SU-DHL-6 (cell line): ENCODE measurements at regions not wholly inside any gene's neighbourhood (a gene's known extent, or its start where the extent isn't known, plus 50 kb on each side); places are given as distances from the start of the nearest gene placed in this dataset.

Source experiments
- EZH2phosphoT487 ChIP-seq: fragments of 200-600 bp; sonication (generic), shearing (Covaris generic); conservative IDR thresholded peaks from 2 replicates; pipeline ENCODE4 v1.6.1; 2018; ENCODE audit warnings: mild to moderate bottlenecking, antibody characterized with exemption, low read length, moderate library complexity, mixed read lengths
- TF ChIP-seq, protein P1 (sequence below): fragments of 200-600 bp; sonication (generic); IDR thresholded peaks from one replicate; pipeline ENCODE4 v1.5.1; 2017; ENCODE audit warnings: antibody characterized with exemption, mild to moderate bottlenecking, low read length, moderate library complexity; ENCODE audit not compliant: insufficient read depth, poor library complexity, severe bottlenecking

DNA sequence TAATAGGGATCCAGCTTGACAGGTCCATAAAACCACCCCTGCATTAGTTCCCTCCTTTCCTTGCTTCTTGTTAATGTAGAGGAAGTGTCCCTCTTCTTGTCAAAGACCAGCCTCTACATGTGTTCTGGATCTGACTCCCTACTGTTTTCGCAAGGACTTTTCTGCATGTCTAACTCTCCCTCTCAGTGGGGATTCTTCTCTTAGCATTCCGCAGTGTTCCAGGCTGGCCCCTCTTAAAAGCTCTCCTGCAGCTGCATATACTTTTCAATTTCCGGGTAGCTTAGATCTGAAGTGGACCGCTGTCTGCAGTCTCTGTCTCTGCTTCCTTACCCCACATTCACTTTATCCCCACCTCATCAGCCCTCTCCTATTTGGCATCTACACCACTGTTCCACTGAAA is 96.1 kb upstream of the MAN1A1 start:
- TF ChIP-seq, protein P1, sequence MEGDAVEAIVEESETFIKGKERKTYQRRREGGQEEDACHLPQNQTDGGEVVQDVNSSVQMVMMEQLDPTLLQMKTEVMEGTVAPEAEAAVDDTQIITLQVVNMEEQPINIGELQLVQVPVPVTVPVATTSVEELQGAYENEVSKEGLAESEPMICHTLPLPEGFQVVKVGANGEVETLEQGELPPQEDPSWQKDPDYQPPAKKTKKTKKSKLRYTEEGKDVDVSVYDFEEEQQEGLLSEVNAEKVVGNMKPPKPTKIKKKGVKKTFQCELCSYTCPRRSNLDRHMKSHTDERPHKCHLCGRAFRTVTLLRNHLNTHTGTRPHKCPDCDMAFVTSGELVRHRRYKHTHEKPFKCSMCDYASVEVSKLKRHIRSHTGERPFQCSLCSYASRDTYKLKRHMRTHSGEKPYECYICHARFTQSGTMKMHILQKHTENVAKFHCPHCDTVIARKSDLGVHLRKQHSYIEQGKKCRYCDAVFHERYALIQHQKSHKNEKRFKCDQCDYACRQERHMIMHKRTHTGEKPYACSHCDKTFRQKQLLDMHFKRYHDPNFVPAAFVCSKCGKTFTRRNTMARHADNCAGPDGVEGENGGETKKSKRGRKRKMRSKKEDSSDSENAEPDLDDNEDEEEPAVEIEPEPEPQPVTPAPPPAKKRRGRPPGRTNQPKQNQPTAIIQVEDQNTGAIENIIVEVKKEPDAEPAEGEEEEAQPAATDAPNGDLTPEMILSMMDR, result no peak
- TF ChIP-seq EZH2phosphoT487, result no peak
